HG02610 (cell line): ENCODE measurements at regions not wholly inside any gene's neighbourhood (a gene's known extent, or its start where the extent isn't known, plus 50 kb on each side); places are given as distances from the start of the nearest gene placed in this dataset.

ENCODE experiments used
- ATAC-seq: cut with Tn5 transposase; IDR thresholded peaks from one replicate; pipeline ENCODE4 v1.9.1; 2021; ENCODE audit warnings: mild to moderate bottlenecking, moderate library complexity; ENCODE audit not compliant: unreplicated experiment

- no peak for ATAC-seq
Measured at GRCh38 chr2:16283071-16283850, 342.9 kb downstream of the MYCN start.

DNA sequence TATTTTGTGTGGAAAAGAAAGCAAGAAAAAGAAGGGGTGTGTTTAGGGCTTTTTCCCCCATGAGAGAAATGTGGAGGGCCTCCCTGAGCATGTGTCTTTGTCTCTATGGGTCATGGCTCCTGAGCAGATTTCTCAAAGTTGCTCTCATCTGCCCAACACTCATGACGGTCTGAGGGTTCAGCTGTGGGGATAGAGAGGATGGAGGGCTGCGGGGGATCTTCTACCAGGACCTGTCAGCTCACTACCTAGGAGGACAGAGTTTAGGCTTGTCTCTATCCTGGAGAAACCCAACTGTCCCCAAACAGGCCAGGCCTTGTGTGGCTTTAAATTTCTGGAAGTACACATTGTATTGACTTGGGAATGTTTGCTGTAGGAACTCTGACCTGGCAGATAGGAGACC lies 342.2 kb downstream of the MYCN start:
- no peak for ATAC-seq

GRCh38 chr2:16281451-16282335 lies 341.3 kb downstream of the MYCN start:
- no peak for ATAC-seq

- ATAC-seq = no peak
Measured at GRCh38 chr2:16280081-16280480, 339.7 kb downstream of the MYCN start.

DNA sequence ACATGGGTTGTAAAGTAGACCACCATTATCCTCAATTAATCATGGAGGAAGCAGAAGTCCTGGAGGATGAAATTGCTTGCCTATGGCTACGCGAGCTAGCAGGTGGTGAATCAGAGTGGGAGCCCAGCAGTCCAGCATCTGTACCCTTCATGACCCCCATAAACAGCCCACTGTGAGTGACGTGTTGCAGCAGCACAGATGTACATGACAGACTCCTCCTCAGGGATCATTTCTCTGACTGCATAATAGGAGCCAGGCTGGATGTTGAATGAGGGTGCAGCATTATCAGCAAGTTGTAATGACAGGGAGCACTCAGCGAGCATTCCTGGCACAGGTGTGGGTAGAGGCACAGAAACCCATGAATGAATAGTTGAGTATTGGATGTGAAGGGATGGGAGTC lies 339.3 kb downstream of the MYCN start:
- ATAC-seq = no peak

GRCh38 chr2:16279201-16279570 lies 338.8 kb downstream of the MYCN start:
- no peak for ATAC-seq

DNA sequence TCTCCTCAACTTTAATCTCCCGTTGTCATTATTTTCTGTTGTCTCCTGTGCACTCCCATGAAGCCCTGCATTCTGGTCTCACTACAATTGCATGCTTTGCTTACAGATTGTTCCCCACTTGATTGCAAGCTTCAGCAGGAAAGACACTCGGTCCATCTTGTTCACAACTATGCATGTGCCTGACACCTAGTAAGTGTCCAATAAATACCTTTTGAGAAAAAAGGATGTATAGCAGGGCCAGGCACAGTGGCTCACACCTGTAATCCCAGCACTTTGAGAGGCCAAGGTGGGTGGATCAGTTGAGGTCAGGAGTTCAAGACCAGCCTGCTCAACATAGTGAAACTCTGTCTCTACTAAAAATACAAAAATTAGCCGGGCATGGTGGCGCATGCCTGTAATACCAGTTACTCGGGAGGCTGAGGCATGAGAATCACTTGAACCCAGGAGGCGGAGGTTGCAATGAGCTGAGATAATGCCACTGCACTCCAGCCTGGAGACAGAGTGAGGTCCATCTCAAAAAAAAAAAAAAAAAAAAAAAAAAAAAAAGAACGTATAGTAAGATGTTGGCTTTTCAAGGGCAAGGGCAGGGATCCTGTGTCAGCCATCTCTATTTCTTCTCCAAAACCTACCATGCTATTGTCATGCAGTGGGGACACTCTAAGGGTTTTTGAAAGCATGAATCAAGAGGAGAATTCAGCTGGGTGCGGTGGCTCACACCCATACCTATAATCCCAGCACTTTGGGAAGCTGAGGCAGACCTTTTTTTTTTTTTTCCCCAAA lies 338.3 kb downstream of the MYCN start:
- ATAC-seq = no peak

GRCh38 chr2:16277117-16277516 lies 336.8 kb downstream of the MYCN start:
- ATAC-seq = no peak

DNA sequence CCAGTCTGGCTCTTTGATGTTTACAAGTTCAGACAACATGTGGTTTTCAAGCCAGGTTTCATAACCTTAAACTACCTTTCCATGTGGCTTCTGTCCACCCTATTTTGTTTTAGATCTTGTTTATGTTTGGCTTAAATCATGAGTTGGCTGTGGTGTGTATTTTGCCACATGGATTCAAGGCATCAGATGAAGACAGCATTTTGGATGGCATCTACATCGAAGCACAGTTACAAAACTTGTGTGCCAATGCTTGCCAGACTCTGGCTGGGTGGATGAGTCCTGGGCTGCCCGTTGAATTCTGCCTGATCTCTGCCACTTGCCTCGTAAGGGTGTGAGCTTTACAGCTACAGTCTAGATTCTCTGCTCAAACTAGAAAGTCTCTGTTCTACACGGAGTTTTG lies 335.3 kb downstream of the MYCN start:
- no peak for ATAC-seq

GRCh38 chr2:16275131-16275530 lies 334.8 kb downstream of the MYCN start:
- no peak for ATAC-seq

GRCh38 chr2:16273111-16273510 lies 332.8 kb downstream of the MYCN start:
- no peak for ATAC-seq

DNA sequence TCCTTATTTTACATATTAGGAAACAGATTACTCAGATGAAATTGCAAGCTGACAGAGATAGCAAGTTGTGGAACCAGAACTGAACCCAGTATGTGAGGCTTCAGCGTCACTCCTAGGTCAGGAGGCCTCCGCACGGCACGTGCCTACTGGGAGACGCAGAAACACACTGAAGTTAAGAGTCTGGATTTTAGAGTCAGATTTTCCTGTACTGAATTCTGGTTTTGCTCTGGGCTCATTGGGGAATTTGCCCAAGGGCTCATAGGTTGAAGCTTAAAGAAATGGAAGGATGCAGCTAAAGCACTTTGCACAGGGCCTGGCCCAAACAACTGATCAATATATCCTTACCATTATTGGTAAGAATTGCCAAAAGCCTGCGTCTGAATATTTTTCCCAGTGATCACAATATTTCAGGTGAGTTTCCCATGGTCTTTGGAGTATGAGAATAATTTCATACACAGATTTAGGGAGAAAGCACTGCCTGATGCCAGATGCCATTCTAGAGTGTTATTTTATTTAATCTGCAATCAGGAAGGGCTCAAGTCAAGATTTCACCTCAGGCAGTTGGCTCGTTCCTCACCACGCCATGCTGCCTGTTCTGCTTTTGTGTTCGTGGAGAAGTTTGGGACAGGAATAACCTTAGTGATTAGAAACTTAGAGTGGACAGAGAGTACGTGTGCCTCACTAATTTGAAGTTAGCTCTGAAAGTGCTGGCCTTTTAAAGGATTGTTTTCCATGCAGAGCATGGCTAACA lies 331.9 kb downstream of the MYCN start:
- no peak for ATAC-seq

- no peak for ATAC-seq
Measured at GRCh38 chr2:16271231-16271896, 331.0 kb downstream of the MYCN start.

- ATAC-seq = no peak
Measured at GRCh38 chr2:16270441-16270840, 330.1 kb downstream of the MYCN start.

- no peak for ATAC-seq
Measured at GRCh38 chr2:16268301-16269000, 328.1 kb downstream of the MYCN start.

- no peak for ATAC-seq
Measured at GRCh38 chr2:16266571-16266970, 326.2 kb downstream of the MYCN start.

GRCh38 chr2:16264931-16265540 lies 324.7 kb downstream of the MYCN start:
- no peak for ATAC-seq

DNA sequence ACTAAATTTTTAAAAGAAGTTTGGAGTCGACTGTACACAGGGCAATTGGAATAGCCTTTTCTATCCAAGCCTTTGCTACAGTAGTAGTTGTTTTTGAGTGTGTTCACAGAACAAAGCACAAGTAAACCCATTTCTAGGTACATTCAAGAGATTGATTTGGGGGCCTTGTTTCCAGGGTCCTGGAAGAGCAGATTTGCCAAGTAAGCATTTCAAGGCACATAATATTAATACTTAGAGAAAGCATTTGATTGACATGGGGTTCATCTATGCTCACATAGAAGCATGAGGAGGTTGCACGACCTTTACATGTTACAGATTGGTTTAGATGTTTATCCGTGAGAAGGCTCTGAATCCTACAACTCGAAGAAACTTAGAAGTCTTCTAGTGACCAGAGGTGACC lies 324.1 kb downstream of the MYCN start:
- no peak for ATAC-seq

GRCh38 chr2:16263241-16263890 lies 323.0 kb downstream of the MYCN start:
- ATAC-seq = no peak
